Sigmoid colon (tissue), 3 donors: ENCODE measurements at regions not wholly inside any gene's neighbourhood (a gene's known extent, or its start where the extent isn't known, plus 50 kb on each side); places are given as distances from the start of the nearest gene placed in this dataset.
"Not testable (repeated sequence)": the region's sequence is repeated elsewhere in the genome, so short reads cannot be mapped to it uniquely, and the experiment has no call there.

Source experiments
- POLR2A ChIP-seq, 2 donors: fragments of 450-650 bp; IDR thresholded peaks; one replicate each; pipeline ENCODE4 v1.6.1; 2016; ENCODE audit warnings: antibody characterized with exemption in 2 of 2, mild to moderate bottlenecking in 2 of 2, moderate library complexity in 2 of 2
- TF ChIP-seq, protein P1 (sequence below), 4 experiments: fragments of 450-650 bp in 3 of 4; fragments of 200-600 bp in 1 of 4; IDR thresholded peaks; one replicate each; pipeline ENCODE4 v1.5.1; 2016 to 2019; ENCODE audit warnings: antibody characterized with exemption in 4 of 4, mild to moderate bottlenecking in 3 of 4, moderate library complexity in 2 of 4

DNA sequence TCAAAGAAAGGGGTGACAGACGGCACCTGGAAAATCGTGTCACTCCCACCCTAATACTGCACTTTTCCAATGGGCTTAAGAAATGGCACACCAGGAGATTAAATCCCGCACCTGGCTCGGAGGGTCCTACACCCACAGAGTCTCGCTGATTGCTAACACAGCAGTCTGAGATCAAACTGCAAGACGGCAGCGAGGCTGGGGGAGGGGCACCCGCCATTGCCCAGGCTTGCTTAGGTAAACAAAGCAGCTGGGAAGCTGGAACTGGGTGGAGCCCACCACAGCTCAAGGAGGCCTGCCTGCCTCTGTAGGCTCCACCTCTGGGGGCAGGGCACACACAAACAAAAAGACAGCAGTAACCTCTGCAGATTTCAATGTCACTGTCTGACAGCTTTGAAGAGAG, 108.5 kb upstream of the SMARCAD1 start:
- TF ChIP-seq, protein P1, sequence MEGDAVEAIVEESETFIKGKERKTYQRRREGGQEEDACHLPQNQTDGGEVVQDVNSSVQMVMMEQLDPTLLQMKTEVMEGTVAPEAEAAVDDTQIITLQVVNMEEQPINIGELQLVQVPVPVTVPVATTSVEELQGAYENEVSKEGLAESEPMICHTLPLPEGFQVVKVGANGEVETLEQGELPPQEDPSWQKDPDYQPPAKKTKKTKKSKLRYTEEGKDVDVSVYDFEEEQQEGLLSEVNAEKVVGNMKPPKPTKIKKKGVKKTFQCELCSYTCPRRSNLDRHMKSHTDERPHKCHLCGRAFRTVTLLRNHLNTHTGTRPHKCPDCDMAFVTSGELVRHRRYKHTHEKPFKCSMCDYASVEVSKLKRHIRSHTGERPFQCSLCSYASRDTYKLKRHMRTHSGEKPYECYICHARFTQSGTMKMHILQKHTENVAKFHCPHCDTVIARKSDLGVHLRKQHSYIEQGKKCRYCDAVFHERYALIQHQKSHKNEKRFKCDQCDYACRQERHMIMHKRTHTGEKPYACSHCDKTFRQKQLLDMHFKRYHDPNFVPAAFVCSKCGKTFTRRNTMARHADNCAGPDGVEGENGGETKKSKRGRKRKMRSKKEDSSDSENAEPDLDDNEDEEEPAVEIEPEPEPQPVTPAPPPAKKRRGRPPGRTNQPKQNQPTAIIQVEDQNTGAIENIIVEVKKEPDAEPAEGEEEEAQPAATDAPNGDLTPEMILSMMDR (IDR thresholded peaks at IDR 0.05): not testable (repeated sequence)
- TF ChIP-seq POLR2A (IDR thresholded peaks at IDR 0.05): not testable (repeated sequence)
